ENCODE measurements at regions not wholly inside any gene's neighbourhood (a gene's known extent, or its start where the extent isn't known, plus 50 kb on each side); places are given as distances from the start of the nearest gene placed in this dataset.

- Mint-ChIP-seq H3K4me1 (peaks cover 0 to 5% of the 10 kb centered on the region in 2 donors), H3K27ac (peak overlapping the region in 1 of 6 donors; percentile 12), H3K4me3 (peak overlapping the region; percentile 65 to 83 (median 74)), H3K27me3 (ENCODE audit: low read depth in 3 of 3) (peaks cover 15 to 46% (median 19%) of the 10 kb centered on the region in 3 donors), H3K36me3 (no peaks in the 10 kb centered on the region), H3K9me3 (peaks cover 0 to 2% (median 0%) of the 10 kb centered on the region in 6 donors)
- peak in 1 of 3 donors; percentile 7 for DNase-seq
These were observed 62.3 kb upstream of the LBX1 start for GRCh38 chr10:101291331-101292193.

- Mint-ChIP-seq H3K9me3 (peaks cover 0 to 2% (median 0%) of the 10 kb centered on the region in 6 donors), H3K27ac (no peak overlapping the region), H3K27me3 (ENCODE audit: low read depth in 3 of 3) (peaks cover 15 to 52% (median 16%) of the 10 kb centered on the region in 3 donors), H3K4me3 (peak overlapping the region; percentile 28 to 69 (median 53)), H3K36me3 (no peaks in the 10 kb centered on the region), H3K4me1 (peaks cover 0 to 5% of the 10 kb centered on the region in 2 donors)
- no peak for DNase-seq
These were observed 61.6 kb upstream of the BTRC start for GRCh38 chr10:101292194-101293006.

GRCh38 chr10:101293007-101293723, 60.8 kb upstream of the BTRC start:
- Mint-ChIP-seq H3K36me3 (no peaks in the 10 kb centered on the region), H3K4me1 (peaks cover 0 to 5% of the 10 kb centered on the region in 2 donors), H3K9me3 (peaks cover 0 to 2% (median 0%) of the 10 kb centered on the region in 6 donors), H3K27ac (no peak overlapping the region), H3K27me3 (ENCODE audit: low read depth in 3 of 3) (peaks cover 16 to 54% (median 17%) of the 10 kb centered on the region in 3 donors), H3K4me3 (peak overlapping the region in 2 of 5 donors; percentile 35 to 53)
- DNase-seq = no peak

GRCh38 chr10:101294109-101294508, 59.9 kb upstream of the BTRC start:
- H3K4me3 Mint-ChIP-seq = no peak overlapping the region

GRCh38 chr10:101295261-101295660, 58.7 kb upstream of the BTRC start:
- Mint-ChIP-seq H3K27ac (no peak overlapping the region), H3K27me3 (ENCODE audit: low read depth in 3 of 3) (peaks cover 13 to 41% (median 16%) of the 10 kb centered on the region in 3 donors), H3K9me3 (no peaks in the 10 kb centered on the region), H3K4me3 (no peak overlapping the region), H3K36me3 (no peaks in the 10 kb centered on the region), H3K4me1 (peaks cover 0 to 5% of the 10 kb centered on the region in 2 donors)
- DNase-seq = no peak

More at GRCh38 chr10:101294109-101294508, 59.9 kb upstream of the BTRC start:
- peaks cover 0 to 5% of the 10 kb centered on the region in 2 donors for H3K4me1 Mint-ChIP-seq
- no peak for DNase-seq
- H3K9me3 Mint-ChIP-seq = peaks cover 0 to 2% (median 0%) of the 10 kb centered on the region in 6 donors
- H3K27ac Mint-ChIP-seq = no peak overlapping the region
- no peaks in the 10 kb centered on the region for H3K36me3 Mint-ChIP-seq
- peaks cover 16 to 50% (median 17%) of the 10 kb centered on the region in 3 donors for H3K27me3 Mint-ChIP-seq (ENCODE audit: low read depth in 3 of 3)

GRCh38 chr10:101297901-101298486, 56.0 kb upstream of the BTRC start:
- Mint-ChIP-seq H3K4me3 (no peak overlapping the region), H3K27me3 (ENCODE audit: low read depth in 3 of 3) (peaks cover 7 to 31% (median 13%) of the 10 kb centered on the region in 3 donors), H3K36me3 (no peaks in the 10 kb centered on the region), H3K4me1 (no peaks in the 10 kb centered on the region), H3K27ac (no peak overlapping the region), H3K9me3 (no peaks in the 10 kb centered on the region)
- DNase-seq = peak; percentile 39 to 48 (median 40)

- Mint-ChIP-seq H3K9me3 (no peaks in the 10 kb centered on the region), H3K36me3 (no peaks in the 10 kb centered on the region), H3K27me3 (ENCODE audit: low read depth in 3 of 3) (peaks cover 8 to 25% (median 12%) of the 10 kb centered on the region in 3 donors), H3K4me1 (no peaks in the 10 kb centered on the region), H3K27ac (no peak overlapping the region), H3K4me3 (no peak overlapping the region)
- DNase-seq = no peak
These were observed 54.8 kb upstream of the BTRC start for GRCh38 chr10:101299211-101299610.

GRCh38 chr10:101301111-101301731, 52.7 kb upstream of the BTRC start:
- peak in 2 of 3 donors; percentile 6 to 9 for DNase-seq
- Mint-ChIP-seq H3K9me3 (no peaks in the 10 kb centered on the region), H3K27me3 (ENCODE audit: low read depth in 3 of 3) (peaks cover 3 to 16% (median 5%) of the 10 kb centered on the region in 3 donors), H3K4me3 (no peak overlapping the region), H3K36me3 (no peaks in the 10 kb centered on the region), H3K27ac (no peak overlapping the region), H3K4me1 (no peaks in the 10 kb centered on the region)

- no peaks in the 10 kb centered on the region for H3K9me3 Mint-ChIP-seq
- peaks cover 1 to 10% (median 6%) of the 10 kb centered on the region in 3 donors for H3K27me3 Mint-ChIP-seq (ENCODE audit: low read depth in 3 of 3)
- no peaks in the 10 kb centered on the region for H3K36me3 Mint-ChIP-seq
These were observed 50.8 kb upstream of the BTRC start for GRCh38 chr10:101303087-101303703.

More at GRCh38 chr10:101303087-101303703, 50.8 kb upstream of the BTRC start:
- Mint-ChIP-seq H3K4me3 (no peak overlapping the region), H3K27ac (no peak overlapping the region), H3K4me1 (no peaks in the 10 kb centered on the region)
- DNase-seq = no peak
